Endothelial cell of umbilical vein (primary cell): ENCODE measurements at regions not wholly inside any gene's neighbourhood (a gene's known extent, or its start where the extent isn't known, plus 50 kb on each side); places are given as distances from the start of the nearest gene placed in this dataset.

ENCODE experiments used
- BruUV-seq: library from RNA; stranded (reverse); fragments of 400-500 nt; replicated peaks from 2 replicates; lab custom pipeline; 2021; lab: Mats Ljungman, UMichigan
- CTCF ChIA-PET: fragments of 300-600, 350-600 bp; sonication (Branson Sonifier 250); formaldehyde crosslinking; loops from one replicate; lab custom pipeline; 2021; ENCODE audit warnings: antibody characterized with exemption, inconsistent platforms; lab: Charles Lee
- POLR2A ChIA-PET: fragments of 300-600, 350-600 bp; sonication (Branson Sonifier 250); formaldehyde crosslinking; loops from one replicate; lab custom pipeline; 2021; ENCODE audit warnings: antibody characterized with exemption, inconsistent platforms; lab: Charles Lee
- DNase-seq: peaks from one replicate; pipeline ENCODE4 v3.0.0-alpha.2; 2011; ENCODE audit warnings: low read depth, low spot score
- FAIRE-seq: peaks from 2 replicates; lab custom pipeline; 2011; peaks lifted over from hg19 to GRCh38; lab: Jason Lieb, UNC
- H2AFZ ChIP-seq: 2 replicates; pipeline ENCODE4 v1.6.0; 2012; ENCODE audit warnings: low read depth, low read length, control low read depth, inconsistent platforms
- H3K27ac ChIP-seq: 2 replicates; pipeline ENCODE4 v1.5.1; 2011; ENCODE audit warnings: low read depth, mild to moderate bottlenecking, control low read depth, low read length, moderate library complexity; ENCODE audit not compliant: insufficient read depth
- H3K27me3 ChIP-seq, 2 experiments: 2 replicates each; pipeline versions ENCODE4 v1.6.0 to v1.6.1; 2011; ENCODE audit warnings: low read length in 2 of 2, mixed read lengths in 1 of 2; ENCODE audit not compliant: control insufficient read depth in 2 of 2, insufficient read depth in 2 of 2
- H3K36me3 ChIP-seq, 2 experiments: 2 replicates in 1 of 2; 3 replicates in 1 of 2; pipeline ENCODE4 v1.5.1; 2011; ENCODE audit warnings: low read length in 2 of 2, mild to moderate bottlenecking in 1 of 2, moderate library complexity in 1 of 2; ENCODE audit not compliant: control insufficient read depth in 2 of 2, insufficient read depth in 2 of 2; ENCODE audit errors: extremely low read depth in 1 of 2
- H3K4me1 ChIP-seq: 3 replicates; pipeline ENCODE4 v1.5.1; 2011; ENCODE audit warnings: mild to moderate bottlenecking, low read length; ENCODE audit not compliant: control insufficient read depth, insufficient read depth; ENCODE audit errors: extremely low read depth
- H3K4me2 ChIP-seq: 2 replicates; pipeline ENCODE4 v1.6.1; 2011; ENCODE audit warnings: low read length, control low read depth, mixed read lengths; ENCODE audit not compliant: insufficient read depth
- H3K4me3 ChIP-seq, 3 experiments: fragments of 200-600 bp in 1 of 3; sonication (generic), shearing (Covaris generic) in 1 of 3; replicated peaks in 1 of 3; 2 replicates each; pipeline ENCODE4 v1.5.1; 2011 to 2016; ENCODE audit warnings: control low read depth in 3 of 3, low read length in 3 of 3, mild to moderate bottlenecking in 2 of 3, inconsistent platforms in 1 of 3, low read depth in 1 of 3, moderate library complexity in 1 of 3; ENCODE audit not compliant: insufficient read depth in 1 of 3
- H3K79me2 ChIP-seq: 2 replicates; pipeline ENCODE4 v1.6.0; 2012; ENCODE audit warnings: low read length, inconsistent platforms; ENCODE audit not compliant: control insufficient read depth, insufficient read depth
- H3K9ac ChIP-seq: replicated peaks from 2 replicates; pipeline ENCODE3; 2011; ENCODE audit warnings: low read length, control low read depth; ENCODE audit not compliant: insufficient read depth; ENCODE audit errors: extremely low read depth
- H3K9me1 ChIP-seq: replicated peaks from 3 replicates; pipeline ENCODE4 v1.6.0; 2011; ENCODE audit warnings: mild to moderate bottlenecking, low read length; ENCODE audit not compliant: control insufficient read depth, insufficient read depth; ENCODE audit errors: extremely low read depth
- H3K9me3 ChIP-seq: replicated peaks from 2 replicates; pipeline ENCODE4 v1.5.1; 2012; ENCODE audit warnings: low read length, inconsistent platforms; ENCODE audit not compliant: control insufficient read depth, insufficient read depth
- H4K20me1 ChIP-seq: replicated peaks from 2 replicates; pipeline ENCODE3; 2011; ENCODE audit warnings: mild to moderate bottlenecking, low read length; ENCODE audit not compliant: control insufficient read depth, insufficient read depth; ENCODE audit errors: extremely low read depth
- EZH2 ChIP-seq: IDR thresholded peaks from 2 replicates; pipeline ENCODE4 v1.6.1; 2012; ENCODE audit warnings: borderline replicate concordance, low read depth, mild to moderate bottlenecking, moderate library complexity, low read length, inconsistent platforms; ENCODE audit not compliant: severe bottlenecking
- FOS ChIP-seq: IDR thresholded peaks from 2 replicates; pipeline ENCODE4 v1.6.1; 2011; ENCODE audit warnings: mild to moderate bottlenecking, low read length, moderate library complexity, borderline replicate concordance; ENCODE audit not compliant: insufficient read depth
- GATA2 ChIP-seq: IDR thresholded peaks from 2 replicates; pipeline ENCODE4 v1.7.0; 2011; ENCODE audit warnings: low read depth, mild to moderate bottlenecking, moderate library complexity, mixed read lengths, low read length; ENCODE audit not compliant: insufficient read length, insufficient read depth
- JUN ChIP-seq: IDR thresholded peaks from 2 replicates; pipeline ENCODE4 v1.6.1; 2011; ENCODE audit warnings: borderline replicate concordance, low read depth; ENCODE audit not compliant: insufficient read length, insufficient read depth
- MYC ChIP-seq: IDR thresholded peaks from one replicate; pipeline ENCODE4 v1.6.1; 2011; ENCODE audit warnings: mild to moderate bottlenecking, low read depth, low read length
- POLR2A ChIP-seq: IDR thresholded peaks from 2 replicates; pipeline ENCODE4 v1.6.1; 2012; ENCODE audit warnings: low read depth, mild to moderate bottlenecking, control low read depth, low read length
- POLR2AphosphoS5 ChIP-seq: IDR thresholded peaks from 2 replicates; pipeline ENCODE4 v1.6.1; 2012; ENCODE audit warnings: low read depth, mild to moderate bottlenecking, control low read depth, low read length, moderate library complexity; ENCODE audit not compliant: insufficient read depth
- dilution Hi-C: fragments of 300-500 bp; cut with MboI; formaldehyde crosslinking; loops from one replicate; pipeline ENCODE4 v1.15.0; 2019; ENCODE audit warnings: low sequenced_read_pairs; ENCODE audit not compliant: extremely low pct_ligation_motif_present
- intact Hi-C: fragments of 100-400 bp; cut with micrococcal nuclease; formaldehyde crosslinking; loops from one replicate; pipeline ENCODE4 v1.10.0; 2022
- TF ChIP-seq, protein P1 (sequence below), 2 donors: IDR thresholded peaks; 1 replicate in 1 of 2; 2 replicates in 1 of 2; pipeline ENCODE4 v1.5.1; 2011; ENCODE audit warnings: low read length in 2 of 2, mild to moderate bottlenecking in 2 of 2, moderate library complexity in 2 of 2, control low read depth in 1 of 2, inconsistent platforms in 1 of 2, low read depth in 1 of 2; ENCODE audit not compliant: insufficient read depth in 1 of 2; ENCODE audit errors: extremely low read depth in 1 of 2
- TF ChIP-seq, protein P2 (sequence below): IDR thresholded peaks from 2 replicates; pipeline ENCODE4 v1.6.1; 2011; ENCODE audit not compliant: insufficient read depth, insufficient read length

GRCh38 chr4:14337892-14338584 lies 664.2 kb upstream of the CPEB2 start:
- Histone ChIP-seq H3K9ac (no peak overlapping the region), H3K9me1 (no peaks in the 10 kb centered on the region), H3K4me3 (no peak overlapping the region), H3K4me1 (no peaks in the 10 kb centered on the region), H3K27ac (no peak overlapping the region), H3K79me2 (no peaks in the 10 kb centered on the region), H3K27me3 (no peaks in the 10 kb centered on the region), H3K36me3 (no peaks in the 10 kb centered on the region), H3K4me2 (no peak overlapping the region), H4K20me1 (no peaks in the 10 kb centered on the region), H3K9me3 (no peaks in the 10 kb centered on the region), H2AFZ (no peak overlapping the region)
- no TSS peak for BruUV-seq
- FAIRE-seq (no peak), DNase-seq (no peak)
- POLR2A ChIA-PET = no interaction called here
- dilution Hi-C loops = no loop called here
- intact Hi-C loops = no loop called here
- no peak for TF ChIP-seq POLR2AphosphoS5
- no peak for TF ChIP-seq GATA2
- TF ChIP-seq MYC = no peak
- no peak for TF ChIP-seq FOS
- TF ChIP-seq POLR2A = no peak
- TF ChIP-seq JUN = no peak
- no peak for TF ChIP-seq EZH2
- TF ChIP-seq, protein P1, sequence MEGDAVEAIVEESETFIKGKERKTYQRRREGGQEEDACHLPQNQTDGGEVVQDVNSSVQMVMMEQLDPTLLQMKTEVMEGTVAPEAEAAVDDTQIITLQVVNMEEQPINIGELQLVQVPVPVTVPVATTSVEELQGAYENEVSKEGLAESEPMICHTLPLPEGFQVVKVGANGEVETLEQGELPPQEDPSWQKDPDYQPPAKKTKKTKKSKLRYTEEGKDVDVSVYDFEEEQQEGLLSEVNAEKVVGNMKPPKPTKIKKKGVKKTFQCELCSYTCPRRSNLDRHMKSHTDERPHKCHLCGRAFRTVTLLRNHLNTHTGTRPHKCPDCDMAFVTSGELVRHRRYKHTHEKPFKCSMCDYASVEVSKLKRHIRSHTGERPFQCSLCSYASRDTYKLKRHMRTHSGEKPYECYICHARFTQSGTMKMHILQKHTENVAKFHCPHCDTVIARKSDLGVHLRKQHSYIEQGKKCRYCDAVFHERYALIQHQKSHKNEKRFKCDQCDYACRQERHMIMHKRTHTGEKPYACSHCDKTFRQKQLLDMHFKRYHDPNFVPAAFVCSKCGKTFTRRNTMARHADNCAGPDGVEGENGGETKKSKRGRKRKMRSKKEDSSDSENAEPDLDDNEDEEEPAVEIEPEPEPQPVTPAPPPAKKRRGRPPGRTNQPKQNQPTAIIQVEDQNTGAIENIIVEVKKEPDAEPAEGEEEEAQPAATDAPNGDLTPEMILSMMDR (IDR thresholded peaks at IDR 0.05; ENCODE audit: extremely low read depth in 1 of 2, insufficient read depth in 1 of 2, low read depth in 1 of 2, low read length in 2 of 2) = no peak
- TF ChIP-seq, protein P2, sequence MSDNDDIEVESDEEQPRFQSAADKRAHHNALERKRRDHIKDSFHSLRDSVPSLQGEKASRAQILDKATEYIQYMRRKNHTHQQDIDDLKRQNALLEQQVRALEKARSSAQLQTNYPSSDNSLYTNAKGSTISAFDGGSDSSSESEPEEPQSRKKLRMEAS = no peak
- CTCF ChIA-PET = no interaction called here
